Stimulated activated naive CD8-positive, alpha-beta T cell treated with anti-CD3 and anti-CD28 coated beads, Interleukin-15, amount 100 ng/mL, for 72 hours (primary cell): ENCODE measurements at regions not wholly inside any gene's neighbourhood (a gene's known extent, or its start where the extent isn't known, plus 50 kb on each side); places are given as distances from the start of the nearest gene placed in this dataset.
A peak's percentile ranks its signal among the peaks of the same experiment; 100 is the strongest.

Source experiments
- ATAC-seq: fragments of 150-1000 bp; cut with Tn5 transposase; 2 replicates; pipeline ENCODE4 v1.10.0; 2021; ENCODE audit warnings: mild to moderate bottlenecking, moderate library complexity
- DNase-seq, 2 donors: peaks; one replicate each; pipeline ENCODE4 v3.0.0; 2021 to 2022
- H3K27ac Mint-ChIP-seq, 2 donors: one replicate each; pipeline ENCODE4 v1.8.0; 2022; ENCODE audit warnings: mild to moderate bottlenecking in 2 of 2, mixed read lengths in 2 of 2, moderate library complexity in 2 of 2
- H3K27me3 Mint-ChIP-seq: one replicate; pipeline ENCODE4 v1.8.0; 2022; ENCODE audit warnings: mixed read lengths
- H3K4me1 Mint-ChIP-seq: one replicate; pipeline ENCODE4 v1.8.0; 2022; ENCODE audit warnings: mild to moderate bottlenecking, mixed read lengths
- H3K4me3 Mint-ChIP-seq, 2 donors: one replicate each; pipeline ENCODE4 v1.8.0; 2022; ENCODE audit warnings: mild to moderate bottlenecking in 2 of 2, mixed read lengths in 2 of 2, moderate library complexity in 1 of 2
- H3K9me3 Mint-ChIP-seq, 2 donors: one replicate each; pipeline ENCODE4 v1.8.0; 2022; ENCODE audit warnings: mixed read lengths in 2 of 2

DNA sequence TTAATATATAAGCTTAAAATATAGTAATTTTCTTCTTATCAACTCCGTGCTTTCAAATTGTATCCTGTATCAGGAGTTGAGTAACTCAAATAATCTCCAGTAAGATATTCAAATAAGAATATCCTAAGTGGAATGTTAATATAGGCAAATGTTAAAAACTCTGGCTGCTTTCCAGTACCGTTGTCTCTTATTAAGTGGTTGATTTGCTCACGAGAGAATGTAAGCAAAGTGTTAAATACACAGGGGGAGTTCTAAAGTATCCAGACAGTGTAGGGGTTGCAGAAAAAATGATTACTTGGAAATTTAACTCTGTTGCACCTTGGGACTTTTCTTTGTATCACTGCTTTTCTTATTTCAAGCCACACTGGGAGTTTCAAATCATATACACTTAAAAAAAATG lies 478.9 kb upstream of the TBL1XR1 start:
- peaks cover 39% of the 10 kb centered on the region for H3K4me1 Mint-ChIP-seq
- H3K4me3 Mint-ChIP-seq = no peak overlapping the region
- no peak overlapping the region for H3K27ac Mint-ChIP-seq
- H3K27me3 Mint-ChIP-seq = no peaks in the 10 kb centered on the region
- no peak for DNase-seq
- ATAC-seq = no peak
- no peaks in the 10 kb centered on the region for H3K9me3 Mint-ChIP-seq

- ATAC-seq (no peak), DNase-seq (no peak)
- H3K27ac Mint-ChIP-seq = peak overlapping the region in 1 of 2 donors; percentile 17
- no peak overlapping the region for H3K4me3 Mint-ChIP-seq
- peaks cover 48% of the 10 kb centered on the region for H3K4me1 Mint-ChIP-seq
- H3K27me3 Mint-ChIP-seq = no peaks in the 10 kb centered on the region
- H3K9me3 Mint-ChIP-seq = no peaks in the 10 kb centered on the region
Observed at GRCh38 chr3:177676947-177677587, 479.8 kb upstream of the TBL1XR1 start.

GRCh38 chr3:177679568-177680471 lies 482.5 kb upstream of the TBL1XR1 start:
- Mint-ChIP-seq H3K4me3 (peak overlapping the region; percentile 0 to 4), H3K27me3 (no peaks in the 10 kb centered on the region), H3K4me1 (peaks cover 59% of the 10 kb centered on the region), H3K27ac (peak overlapping the region; percentile 54 to 86), H3K9me3 (no peaks in the 10 kb centered on the region)
- DNase-seq (peak; percentile 42 to 79), ATAC-seq (peak; percentile 92)

DNA sequence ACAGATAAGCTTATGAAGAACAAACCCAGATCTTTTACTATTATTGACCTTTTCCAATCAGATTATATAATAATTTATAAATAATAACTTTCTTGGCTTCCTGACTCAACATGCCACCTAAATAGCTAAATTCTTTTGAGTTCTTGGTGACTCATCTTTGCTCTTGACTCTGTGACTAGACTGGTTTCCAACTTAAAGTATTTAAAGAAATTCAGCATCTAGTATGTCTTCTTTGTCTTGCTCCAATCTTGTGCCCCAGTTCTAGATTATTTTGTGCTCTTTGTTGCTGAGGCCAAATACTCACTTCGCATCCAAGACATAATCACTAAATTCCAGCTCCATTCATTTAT lies 483.2 kb upstream of the TBL1XR1 start:
- no peak for DNase-seq
- Mint-ChIP-seq H3K27ac (no peak overlapping the region), H3K4me3 (no peak overlapping the region), H3K9me3 (no peaks in the 10 kb centered on the region), H3K4me1 (peaks cover 59% of the 10 kb centered on the region), H3K27me3 (no peaks in the 10 kb centered on the region)
- ATAC-seq = no peak

DNA sequence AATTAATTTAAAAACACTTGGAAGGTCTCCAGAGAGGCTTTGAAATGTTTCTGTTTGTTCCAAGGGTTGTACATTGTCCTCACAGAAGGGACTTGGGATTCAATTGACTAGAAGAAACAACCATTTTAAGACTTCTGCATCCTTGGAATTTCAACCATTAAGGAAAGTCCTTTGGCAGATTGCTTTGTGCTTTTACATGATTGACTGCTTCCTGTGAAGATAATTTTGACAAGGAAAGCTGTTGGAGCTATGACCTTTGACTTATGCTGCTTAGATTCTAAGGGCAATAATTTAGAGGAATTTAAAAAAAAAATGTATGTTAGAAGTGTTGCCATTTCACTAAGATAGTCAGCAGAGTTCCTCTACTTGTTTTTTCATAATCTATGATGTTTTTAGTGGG lies 483.9 kb upstream of the TBL1XR1 start:
- Mint-ChIP-seq H3K4me3 (no peak overlapping the region), H3K9me3 (no peaks in the 10 kb centered on the region), H3K4me1 (peaks cover 58% of the 10 kb centered on the region), H3K27ac (no peak overlapping the region), H3K27me3 (no peaks in the 10 kb centered on the region)
- ATAC-seq (no peak), DNase-seq (no peak)

DNA sequence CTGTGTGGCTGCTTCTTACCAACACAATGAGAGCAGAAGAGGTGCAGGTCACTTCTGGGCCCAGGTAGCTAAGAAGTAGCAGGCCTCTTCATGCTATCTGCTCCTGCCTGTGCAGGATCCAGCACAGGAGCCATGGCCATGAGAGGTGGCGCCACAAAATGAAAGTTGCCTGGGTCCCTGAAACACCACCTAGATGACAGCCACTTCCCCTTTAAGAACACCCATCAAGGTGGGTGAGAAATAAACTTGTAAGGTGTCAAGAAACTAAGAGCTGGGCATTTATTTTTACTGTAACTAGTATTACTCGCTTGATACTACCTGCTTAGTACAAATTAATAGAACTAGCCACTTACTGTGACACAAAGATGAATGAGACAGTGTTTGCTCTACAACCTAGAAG lies 484.6 kb upstream of the TBL1XR1 start:
- no peak for DNase-seq
- Mint-ChIP-seq H3K27me3 (no peaks in the 10 kb centered on the region), H3K9me3 (no peaks in the 10 kb centered on the region), H3K27ac (no peak overlapping the region), H3K4me1 (peaks cover 51% of the 10 kb centered on the region), H3K4me3 (no peak overlapping the region)
- ATAC-seq = no peak

DNA sequence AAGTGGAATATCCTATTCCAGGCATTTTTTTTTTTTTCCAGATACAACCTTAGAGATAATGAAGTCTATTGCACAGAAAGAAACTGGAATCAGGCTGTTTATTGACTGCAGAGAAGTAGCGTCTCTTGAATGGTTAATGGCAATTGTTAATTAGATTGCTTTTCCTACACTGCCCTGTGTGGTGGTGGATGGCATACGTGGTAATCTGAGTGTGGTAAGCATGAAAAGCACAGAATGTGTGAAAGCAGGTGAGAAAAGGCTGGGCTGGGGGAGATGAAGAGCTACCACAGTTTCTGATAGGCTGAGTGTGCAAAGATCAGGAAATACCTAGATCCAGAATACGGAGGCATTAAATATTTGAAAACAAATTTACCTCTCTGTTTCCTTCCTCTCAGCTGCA lies 486.3 kb upstream of the TBL1XR1 start:
- peaks cover 48% of the 10 kb centered on the region for H3K4me1 Mint-ChIP-seq
- no peak overlapping the region for H3K4me3 Mint-ChIP-seq
- DNase-seq (no peak), ATAC-seq (no peak)
- no peaks in the 10 kb centered on the region for H3K27me3 Mint-ChIP-seq
- no peaks in the 10 kb centered on the region for H3K9me3 Mint-ChIP-seq
- H3K27ac Mint-ChIP-seq = no peak overlapping the region

GRCh38 chr3:177686671-177687070 lies 489.4 kb upstream of the TBL1XR1 start:
- no peak overlapping the region for H3K27ac Mint-ChIP-seq
- ATAC-seq (no peak), DNase-seq (no peak)
- H3K4me1 Mint-ChIP-seq = peaks cover 20% of the 10 kb centered on the region
- H3K27me3 Mint-ChIP-seq = no peaks in the 10 kb centered on the region
- H3K9me3 Mint-ChIP-seq = no peaks in the 10 kb centered on the region
- no peak overlapping the region for H3K4me3 Mint-ChIP-seq

DNA sequence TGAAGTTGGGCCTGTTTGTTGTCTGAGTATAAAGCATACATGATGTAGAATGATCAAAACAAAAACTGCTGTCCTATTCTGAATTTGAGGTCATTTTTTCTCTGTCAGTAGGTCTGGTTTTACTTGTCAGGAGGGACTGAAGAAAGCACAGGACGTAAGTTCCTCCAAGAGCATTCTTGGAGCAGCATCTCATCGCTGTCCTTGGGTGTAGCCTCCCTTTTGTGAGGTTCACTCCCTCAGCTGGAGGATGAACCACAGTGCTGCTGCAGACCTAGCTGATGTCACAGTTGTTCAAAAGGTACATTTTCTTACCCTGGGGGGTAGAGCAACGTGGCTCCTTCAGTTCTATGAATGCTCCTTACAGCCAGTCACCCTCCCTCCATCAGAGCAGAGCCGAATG lies 490.0 kb upstream of the TBL1XR1 start:
- peak overlapping the region in 1 of 2 donors; percentile 11 for H3K27ac Mint-ChIP-seq
- no peak overlapping the region for H3K4me3 Mint-ChIP-seq
- DNase-seq (no peak), ATAC-seq (no peak)
- peaks cover 14% of the 10 kb centered on the region for H3K4me1 Mint-ChIP-seq
- H3K9me3 Mint-ChIP-seq = no peaks in the 10 kb centered on the region
- H3K27me3 Mint-ChIP-seq = no peaks in the 10 kb centered on the region

- H3K27ac Mint-ChIP-seq = no peak overlapping the region
- no peak for ATAC-seq
- H3K4me1 Mint-ChIP-seq = peaks cover 6% of the 10 kb centered on the region
- no peaks in the 10 kb centered on the region for H3K9me3 Mint-ChIP-seq
- no peak for DNase-seq
- H3K27me3 Mint-ChIP-seq = no peaks in the 10 kb centered on the region
- no peak overlapping the region for H3K4me3 Mint-ChIP-seq
Observed at GRCh38 chr3:177688152-177688551, 490.9 kb upstream of the TBL1XR1 start.

- ATAC-seq (no peak), DNase-seq (no peak)
- Mint-ChIP-seq H3K9me3 (no peaks in the 10 kb centered on the region), H3K4me1 (peaks cover 7% of the 10 kb centered on the region), H3K4me3 (no peak overlapping the region), H3K27ac (no peak overlapping the region), H3K27me3 (no peaks in the 10 kb centered on the region)
Observed at GRCh38 chr3:177689077-177689476, 491.8 kb upstream of the TBL1XR1 start.

- ATAC-seq = no peak
- no peaks in the 10 kb centered on the region for H3K9me3 Mint-ChIP-seq
- no peak for DNase-seq
- peaks cover 13% of the 10 kb centered on the region for H3K4me1 Mint-ChIP-seq
- H3K27ac Mint-ChIP-seq = no peak overlapping the region
- H3K4me3 Mint-ChIP-seq = no peak overlapping the region
- no peaks in the 10 kb centered on the region for H3K27me3 Mint-ChIP-seq
Observed at GRCh38 chr3:177689869-177690268, 492.6 kb upstream of the TBL1XR1 start.

GRCh38 chr3:177690306-177690705 lies 493.0 kb upstream of the TBL1XR1 start:
- Mint-ChIP-seq H3K4me3 (no peak overlapping the region), H3K4me1 (peaks cover 13% of the 10 kb centered on the region), H3K9me3 (no peaks in the 10 kb centered on the region), H3K27me3 (no peaks in the 10 kb centered on the region), H3K27ac (no peak overlapping the region)
- ATAC-seq = no peak
- no peak for DNase-seq

- Mint-ChIP-seq H3K9me3 (peaks cover 7 to 16% of the 10 kb centered on the region in 2 donors), H3K4me3 (no peak overlapping the region), H3K27ac (no peak overlapping the region), H3K4me1 (peaks cover 13% of the 10 kb centered on the region), H3K27me3 (no peaks in the 10 kb centered on the region)
- ATAC-seq (no peak), DNase-seq (no peak)
Observed at GRCh38 chr3:177692304-177692975, 495.2 kb upstream of the TBL1XR1 start.

GRCh38 chr3:177693616-177694264 lies 496.5 kb upstream of the TBL1XR1 start:
- DNase-seq (no peak), ATAC-seq (no peak)
- Mint-ChIP-seq H3K4me3 (no peak overlapping the region), H3K4me1 (peaks cover 13% of the 10 kb centered on the region), H3K9me3 (peaks cover 7 to 17% of the 10 kb centered on the region in 2 donors), H3K27ac (no peak overlapping the region), H3K27me3 (no peaks in the 10 kb centered on the region)

- peaks cover 13% of the 10 kb centered on the region for H3K4me1 Mint-ChIP-seq
- peaks cover 7 to 17% of the 10 kb centered on the region in 2 donors for H3K9me3 Mint-ChIP-seq
- no peak for DNase-seq
- no peak overlapping the region for H3K4me3 Mint-ChIP-seq
- ATAC-seq = no peak
- no peaks in the 10 kb centered on the region for H3K27me3 Mint-ChIP-seq
- no peak overlapping the region for H3K27ac Mint-ChIP-seq
Observed at GRCh38 chr3:177694316-177694715, 497.0 kb upstream of the TBL1XR1 start.
